Tibial nerve (tissue), 4 donors: ENCODE measurements at regions not wholly inside any gene's neighbourhood (a gene's known extent, or its start where the extent isn't known, plus 50 kb on each side); places are given as distances from the start of the nearest gene placed in this dataset.

Experiments
- CTCF ChIP-seq, 5 experiments: fragments of 200-600 bp in 3 of 5; fragments of 450-650 bp in 2 of 5; sonication (generic) in 3 of 5; IDR thresholded peaks; one replicate each; pipeline ENCODE4 v1.5.1; 2016 to 2019; ENCODE audit warnings: antibody characterized with exemption in 5 of 5, mild to moderate bottlenecking in 3 of 5, moderate library complexity in 2 of 5
- EP300 ChIP-seq, 2 donors: sonication (generic); formaldehyde crosslinking; IDR thresholded peaks; one replicate each; pipeline ENCODE4 v1.6.1; 2017; ENCODE audit warnings: antibody characterized with exemption in 2 of 2, mild to moderate bottlenecking in 1 of 2
- POLR2A ChIP-seq, 2 donors: fragments of 450-650 bp; IDR thresholded peaks; one replicate each; pipeline ENCODE4 v1.6.1; 2017; ENCODE audit warnings: antibody characterized with exemption in 2 of 2, mild to moderate bottlenecking in 2 of 2, moderate library complexity in 2 of 2

DNA sequence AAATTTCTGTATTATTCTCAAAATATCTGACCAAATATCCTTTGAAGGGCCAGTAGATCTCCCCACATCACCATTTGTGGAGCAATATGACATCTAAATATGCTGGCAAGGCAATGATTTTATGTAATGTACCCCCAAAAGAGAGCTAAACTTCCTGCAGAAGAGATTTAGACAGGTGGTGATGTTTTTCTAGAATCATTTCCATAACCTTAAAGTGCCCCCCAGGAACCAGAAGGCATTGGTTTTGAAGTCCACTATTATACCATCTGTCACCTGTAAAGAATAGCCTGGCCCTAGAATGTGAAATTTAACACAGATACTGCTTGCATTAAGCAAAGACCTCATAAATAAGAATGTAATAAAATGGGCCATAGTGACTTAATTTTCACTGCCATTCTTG lies 77.9 kb upstream of the ABLIM1 start:
- TF ChIP-seq EP300 (IDR thresholded peaks at IDR 0.05) (no peak), POLR2A (IDR thresholded peaks at IDR 0.05) (no peak), CTCF (IDR thresholded peaks at IDR 0.05) (no peak)
